Nephron (organoid): ENCODE measurements at regions not wholly inside any gene's neighbourhood (a gene's known extent, or its start where the extent isn't known, plus 50 kb on each side); places are given as distances from the start of the nearest gene placed in this dataset.

Experiments used
- H3K27ac Mint-ChIP-seq, 3 experiments: 2 replicates each; pipeline ENCODE4 v1.8.0; 2020; ENCODE audit warnings: mixed read lengths in 3 of 3, mild to moderate bottlenecking in 2 of 3, moderate library complexity in 1 of 3
- H3K27me3 Mint-ChIP-seq: 2 replicates; pipeline ENCODE4 v1.8.0; 2021; ENCODE audit warnings: low read depth, mild to moderate bottlenecking, moderate library complexity, mixed read lengths
- H3K36me3 Mint-ChIP-seq: 2 replicates; pipeline ENCODE4 v1.8.0; 2020; ENCODE audit warnings: low read depth, mixed read lengths
- H3K4me1 Mint-ChIP-seq: 2 replicates; pipeline ENCODE4 v1.8.0; 2020; ENCODE audit warnings: mixed read lengths
- H3K4me3 Mint-ChIP-seq, 3 experiments: 2 replicates each; pipeline ENCODE4 v1.8.0; 2020; ENCODE audit warnings: mild to moderate bottlenecking in 3 of 3, mixed read lengths in 3 of 3, moderate library complexity in 2 of 3
- H3K9me3 Mint-ChIP-seq: 2 replicates; pipeline ENCODE4 v1.8.0; 2020; ENCODE audit warnings: mixed read lengths
- TF ChIP-seq, protein P1 (sequence below), 3 experiments: fragments of 200-600 bp; sonication (generic); IDR thresholded peaks; one replicate each; pipeline ENCODE4 v1.5.0; 2021; ENCODE audit warnings: antibody characterized with exemption in 3 of 3; ENCODE audit not compliant: unreplicated experiment in 3 of 3

DNA sequence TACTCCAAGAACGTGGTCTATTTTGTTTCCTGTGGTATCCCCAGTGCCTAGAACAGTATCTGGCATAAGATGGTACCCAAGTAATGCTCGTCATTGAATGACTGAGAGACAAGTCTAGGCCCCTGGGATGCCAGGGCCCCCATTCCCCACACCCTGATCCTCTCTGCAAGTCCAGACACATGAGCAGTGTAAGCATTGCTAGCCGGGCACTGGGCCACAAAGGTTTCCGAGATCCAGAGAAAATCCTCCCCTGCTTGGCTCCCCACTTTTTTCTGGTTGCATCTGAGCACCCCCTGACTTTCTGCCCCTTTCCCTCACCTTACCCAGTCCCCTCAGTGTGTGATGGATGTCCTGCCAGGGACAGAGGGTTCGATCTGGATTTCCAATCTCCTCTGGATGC lies 160.1 kb upstream of the NECTIN1 start:
- peak overlapping the region in 1 of 3 experiments; percentile 11 for H3K27ac Mint-ChIP-seq
- H3K9me3 Mint-ChIP-seq: no peaks in the 10 kb centered on the region
- H3K4me3 Mint-ChIP-seq: no peak overlapping the region
- peaks cover 61% of the 10 kb centered on the region for H3K27me3 Mint-ChIP-seq
- no peaks in the 10 kb centered on the region for H3K36me3 Mint-ChIP-seq
- peaks cover 25% of the 10 kb centered on the region for H3K4me1 Mint-ChIP-seq
- TF ChIP-seq, protein P1, sequence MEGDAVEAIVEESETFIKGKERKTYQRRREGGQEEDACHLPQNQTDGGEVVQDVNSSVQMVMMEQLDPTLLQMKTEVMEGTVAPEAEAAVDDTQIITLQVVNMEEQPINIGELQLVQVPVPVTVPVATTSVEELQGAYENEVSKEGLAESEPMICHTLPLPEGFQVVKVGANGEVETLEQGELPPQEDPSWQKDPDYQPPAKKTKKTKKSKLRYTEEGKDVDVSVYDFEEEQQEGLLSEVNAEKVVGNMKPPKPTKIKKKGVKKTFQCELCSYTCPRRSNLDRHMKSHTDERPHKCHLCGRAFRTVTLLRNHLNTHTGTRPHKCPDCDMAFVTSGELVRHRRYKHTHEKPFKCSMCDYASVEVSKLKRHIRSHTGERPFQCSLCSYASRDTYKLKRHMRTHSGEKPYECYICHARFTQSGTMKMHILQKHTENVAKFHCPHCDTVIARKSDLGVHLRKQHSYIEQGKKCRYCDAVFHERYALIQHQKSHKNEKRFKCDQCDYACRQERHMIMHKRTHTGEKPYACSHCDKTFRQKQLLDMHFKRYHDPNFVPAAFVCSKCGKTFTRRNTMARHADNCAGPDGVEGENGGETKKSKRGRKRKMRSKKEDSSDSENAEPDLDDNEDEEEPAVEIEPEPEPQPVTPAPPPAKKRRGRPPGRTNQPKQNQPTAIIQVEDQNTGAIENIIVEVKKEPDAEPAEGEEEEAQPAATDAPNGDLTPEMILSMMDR (IDR thresholded peaks at IDR 0.05; ENCODE audit: unreplicated experiment in 3 of 3): no peak

GRCh38 chr11:119888119-119888518 lies 159.1 kb upstream of the NECTIN1 start:
- Mint-ChIP-seq H3K27me3 (peaks cover 58% of the 10 kb centered on the region), H3K9me3 (no peaks in the 10 kb centered on the region)

GRCh38 chr11:119886667-119887230 lies 157.7 kb upstream of the NECTIN1 start:
- Mint-ChIP-seq H3K4me1 (peaks cover 15% of the 10 kb centered on the region), H3K36me3 (no peaks in the 10 kb centered on the region), H3K4me3 (no peak overlapping the region), H3K27ac (no peak overlapping the region), H3K27me3 (peaks cover 49% of the 10 kb centered on the region), H3K9me3 (no peaks in the 10 kb centered on the region)
- TF ChIP-seq, protein P1 (IDR thresholded peaks at IDR 0.05; ENCODE audit: unreplicated experiment in 3 of 3): no peak

More at GRCh38 chr11:119888119-119888518, 159.1 kb upstream of the NECTIN1 start:
- TF ChIP-seq, protein P1 (IDR thresholded peaks at IDR 0.05; ENCODE audit: unreplicated experiment in 3 of 3): no peak
- Mint-ChIP-seq H3K27ac (peak overlapping the region; percentile 36 to 45 (median 39)), H3K4me1 (peaks cover 25% of the 10 kb centered on the region), H3K36me3 (no peaks in the 10 kb centered on the region), H3K4me3 (no peak overlapping the region)

DNA sequence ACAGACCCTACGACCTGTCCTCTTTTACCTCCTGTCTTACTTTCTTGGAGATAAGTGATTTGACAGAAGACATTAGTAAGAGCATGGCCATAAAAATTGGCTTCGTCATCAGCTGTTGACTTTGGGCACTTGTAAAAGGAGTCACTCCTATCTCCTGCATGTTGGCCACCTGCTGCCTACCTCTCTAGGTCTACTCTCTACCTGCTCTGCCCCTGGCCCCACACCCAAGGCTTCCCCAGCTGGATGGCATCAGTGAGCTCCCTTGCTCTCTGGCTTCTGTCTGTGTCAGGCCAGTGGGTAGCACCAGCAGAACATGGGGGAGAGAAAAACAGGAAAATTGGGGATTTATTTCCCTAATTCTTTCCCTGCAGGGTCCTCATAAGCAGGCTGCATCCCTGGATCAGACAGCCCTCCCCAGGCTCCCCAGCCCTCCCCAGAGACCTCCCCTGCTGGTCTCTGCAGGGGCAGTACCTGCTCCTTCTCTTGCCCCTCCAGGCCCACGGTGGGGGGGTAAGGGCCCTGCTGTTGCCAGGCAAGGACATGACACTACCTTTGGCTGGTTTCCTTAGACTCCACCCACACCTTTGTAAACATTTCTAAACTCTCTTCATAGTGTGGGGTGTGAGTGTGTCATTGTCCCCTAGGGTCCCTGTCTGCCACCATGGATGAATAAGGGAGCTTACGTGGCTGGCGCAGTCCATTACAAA lies 157.0 kb upstream of the NECTIN1 start:
- Mint-ChIP-seq H3K27ac (no peak overlapping the region), H3K4me3 (no peak overlapping the region), H3K4me1 (peaks cover 12% of the 10 kb centered on the region), H3K9me3 (no peaks in the 10 kb centered on the region), H3K36me3 (no peaks in the 10 kb centered on the region), H3K27me3 (peaks cover 44% of the 10 kb centered on the region)
- TF ChIP-seq, protein P1 (IDR thresholded peaks at IDR 0.05; ENCODE audit: unreplicated experiment in 3 of 3): no peak

DNA sequence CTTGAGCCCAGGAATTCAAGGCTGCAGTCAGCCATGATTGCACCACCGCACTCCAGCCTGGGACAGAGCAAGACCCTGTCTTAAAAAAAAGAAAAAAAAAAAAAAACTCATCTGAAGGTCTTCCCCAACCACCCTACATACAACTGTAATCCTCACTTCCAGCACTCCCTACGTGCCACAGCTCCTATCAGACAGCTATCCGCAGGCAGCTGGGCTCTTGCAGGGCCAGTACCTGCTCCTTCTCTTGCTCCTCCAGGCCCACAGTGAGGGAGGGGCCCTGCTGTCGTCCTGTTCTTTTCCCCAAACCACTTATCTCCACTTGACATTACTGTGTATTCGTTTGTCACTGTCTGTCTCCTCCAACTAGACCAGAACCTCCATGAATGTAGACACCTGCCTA lies 156.1 kb upstream of the NECTIN1 start:
- TF ChIP-seq, protein P1 (IDR thresholded peaks at IDR 0.05; ENCODE audit: unreplicated experiment in 3 of 3): no peak

DNA sequence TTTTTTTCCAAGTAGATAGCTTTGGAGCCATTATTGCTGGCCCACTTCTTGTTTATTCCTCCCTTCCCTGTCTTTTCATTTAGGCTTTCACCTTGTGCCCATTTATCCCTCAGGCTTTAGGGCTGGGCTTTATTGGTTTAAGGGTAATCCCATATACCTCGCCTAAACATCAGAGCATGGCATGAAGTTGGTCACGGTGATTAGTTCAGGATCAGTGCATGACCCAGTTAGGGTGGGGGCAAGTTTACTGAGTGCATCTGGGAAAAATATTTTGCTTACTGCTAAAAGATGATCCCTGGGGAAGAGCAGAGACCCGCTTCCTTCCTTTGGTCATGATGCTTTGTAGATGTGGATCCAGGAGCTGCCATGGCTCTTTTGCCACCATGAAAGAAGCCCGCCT lies 153.3 kb upstream of the NECTIN1 start:
- H3K4me3 Mint-ChIP-seq: no peak overlapping the region
- TF ChIP-seq, protein P1 (IDR thresholded peaks at IDR 0.05; ENCODE audit: unreplicated experiment in 3 of 3): no peak
- no peaks in the 10 kb centered on the region for H3K36me3 Mint-ChIP-seq
- no peaks in the 10 kb centered on the region for H3K9me3 Mint-ChIP-seq
- H3K27me3 Mint-ChIP-seq: peaks cover 32% of the 10 kb centered on the region
- no peaks in the 10 kb centered on the region for H3K4me1 Mint-ChIP-seq
- no peak overlapping the region for H3K27ac Mint-ChIP-seq

More for the DNA sequence above, 156.1 kb upstream of the NECTIN1 start:
- Mint-ChIP-seq H3K27me3 (peaks cover 46% of the 10 kb centered on the region), H3K27ac (no peak overlapping the region), H3K36me3 (no peaks in the 10 kb centered on the region), H3K4me3 (no peak overlapping the region), H3K4me1 (peaks cover 8% of the 10 kb centered on the region), H3K9me3 (no peaks in the 10 kb centered on the region)
